K562 (cell line): ENCODE measurements at regions not wholly inside any gene's neighbourhood (a gene's known extent, or its start where the extent isn't known, plus 50 kb on each side); places are given as distances from the start of the nearest gene placed in this dataset.
A peak's percentile ranks its signal among the peaks of the same experiment; 100 is the strongest.

Source experiments
- ATAC-seq: fragments of 200-7000 bp; cut with Tn5 transposase; 3 replicates; pipeline ENCODE4 v1.9.1; 2020; ENCODE audit warnings: moderate library complexity
- BruUV-seq: library from RNA; stranded (reverse); fragments of 400-500 nt; replicated peaks from 2 replicates; lab custom pipeline; 2021; lab: Mats Ljungman, UMichigan
- CTCF ChIA-PET: fragments of 300-600 bp; formaldehyde crosslinking; extraction: SDS; loops from one replicate; lab custom pipeline; 2021; ENCODE audit warnings: low intra/inter-chr PET ratio; lab: Yijun Ruan, JAX
- POLR2A ChIA-PET: fragments of 300-600, 350-650 bp; sonication (Branson Sonifier 250); formaldehyde crosslinking; extraction: SDS; loops from one replicate; lab custom pipeline; 2021; ENCODE audit warnings: antibody characterized with exemption, inconsistent platforms; lab: Yijun Ruan, JAX
- DNase-seq, 4 experiments: peaks; one replicate each; pipeline versions ENCODE4 v3.0.0 to v3.0.0-alpha.2; 2011 to 2018; ENCODE audit warnings: low spot score in 3 of 4, mixed read lengths in 3 of 4; ENCODE audit errors: extremely low read depth in 1 of 4
- FAIRE-seq: peaks from 2 replicates; lab custom pipeline; 2011; peaks lifted over from hg19 to GRCh38; lab: Jason Lieb, UNC
- H2AFZ ChIP-seq: 2 replicates; pipeline ENCODE4 v1.6.0; 2011; ENCODE audit warnings: low read depth, low read length, control low read depth, inconsistent platforms
- H3K27ac ChIP-seq: fragments of 200-600 bp; 3 replicates; pipeline ENCODE4 v1.8.0; 2011; ENCODE audit warnings: low read depth, mild to moderate bottlenecking, control low read depth, inconsistent platforms, low read length, moderate library complexity, mixed read lengths; ENCODE audit errors: extremely low read depth
- H3K27me3 ChIP-seq, 2 experiments: fragments of 300-600 bp in 1 of 2; 2 replicates in 1 of 2; 3 replicates in 1 of 2; pipeline versions ENCODE4 v1.6.0 to v1.8.0; 2011; ENCODE audit warnings: inconsistent platforms in 2 of 2, low read length in 2 of 2, mild to moderate bottlenecking in 1 of 2, mixed read lengths in 1 of 2, moderate library complexity in 1 of 2; ENCODE audit not compliant: control insufficient read depth in 2 of 2, insufficient read depth in 2 of 2
- H3K36me3 ChIP-seq: fragments of 300-600 bp; 3 replicates; pipeline ENCODE4 v1.8.0; 2011; ENCODE audit warnings: mild to moderate bottlenecking, low read length, inconsistent platforms; ENCODE audit not compliant: control insufficient read depth, insufficient read depth
- H3K4me1 ChIP-seq, 2 experiments: fragments of 200-600 bp in 1 of 2; replicated peaks in 1 of 2; 2 replicates in 1 of 2; 3 replicates in 1 of 2; pipeline versions ENCODE4 v1.5.1 to v1.8.0; 2011; ENCODE audit warnings: inconsistent platforms in 2 of 2, low read length in 2 of 2, mild to moderate bottlenecking in 1 of 2, mixed read lengths in 1 of 2, moderate library complexity in 1 of 2; ENCODE audit not compliant: control insufficient read depth in 2 of 2, insufficient read depth in 2 of 2
- H3K4me2 ChIP-seq: 2 replicates; pipeline ENCODE4 v1.6.1; 2011; ENCODE audit warnings: low read length, control low read depth, inconsistent platforms, mixed read lengths; ENCODE audit not compliant: insufficient read depth
- H3K4me3 ChIP-seq: fragments of 200-600 bp; sonication (generic), shearing (Covaris generic); 2 replicates; pipeline ENCODE4 v1.5.1; 2016; ENCODE audit warnings: control low read depth, inconsistent platforms
- H3K79me2 ChIP-seq: fragments of 200-600 bp; 3 replicates; pipeline ENCODE4 v1.8.0; 2011; ENCODE audit warnings: low read length, inconsistent platforms; ENCODE audit not compliant: control insufficient read depth, insufficient read depth
- H3K9ac ChIP-seq, 2 experiments: 2 replicates each; pipeline versions ENCODE4 v1.6.0 to v1.6.1; 2011; ENCODE audit warnings: low read depth in 2 of 2, low read length in 2 of 2, control low read depth in 1 of 2, inconsistent platforms in 1 of 2, mild to moderate bottlenecking in 1 of 2, mixed read lengths in 1 of 2; ENCODE audit not compliant: insufficient read depth in 1 of 2
- H3K9me1 ChIP-seq: one replicate; pipeline ENCODE4 v1.6.0; 2011; ENCODE audit warnings: inconsistent platforms, mild to moderate bottlenecking, low read length, moderate library complexity; ENCODE audit not compliant: control insufficient read depth, insufficient read depth
- H3K9me3 ChIP-seq: replicated peaks from 2 replicates; pipeline ENCODE4 v1.5.1; 2011; ENCODE audit warnings: low read depth, low read length, inconsistent platforms; ENCODE audit not compliant: control insufficient read depth, insufficient read depth
- H4K20me1 ChIP-seq: replicated peaks from 2 replicates; pipeline ENCODE4 v1.6.1; 2011; ENCODE audit warnings: low read length, inconsistent platforms, mixed read lengths; ENCODE audit not compliant: control insufficient read depth, insufficient read depth
- CHCHD3 ChIP-seq: fragments of 250-450 bp; sonication (Bioruptor Pico); IDR thresholded peaks from 2 replicates; pipeline ENCODE4 v2.1.2; 2022; ENCODE audit warnings: mild to moderate bottlenecking
- CREB3 ChIP-seq: fragments of 450-650 bp; conservative IDR thresholded peaks from 2 replicates; pipeline ENCODE4 v1.6.1; 2016; ENCODE audit warnings: missing genetic modification characterization, low read depth, mild to moderate bottlenecking, missing compliant biosample characterization, moderate library complexity
- DPF2 ChIP-seq: fragments of 450-650 bp; IDR thresholded peaks from 2 replicates; pipeline ENCODE4 v1.6.1; 2016
- HES1 ChIP-seq: fragments of 450-650 bp; IDR thresholded peaks from 2 replicates; pipeline ENCODE4 v1.6.1; 2016; ENCODE audit warnings: low read depth, mild to moderate bottlenecking, moderate library complexity
- ID3 ChIP-seq, 2 experiments: fragments of 250-450 bp in 1 of 2; fragments of 450-650 bp in 1 of 2; sonication (Bioruptor Pico) in 1 of 2; IDR thresholded peaks; 2 replicates each; pipeline versions ENCODE4 v1.6.1 to v1.8.0; 2016 to 2021; ENCODE audit warnings: mild to moderate bottlenecking in 2 of 2, moderate library complexity in 2 of 2, missing compliant biosample characterization in 1 of 2, missing genetic modification characterization in 1 of 2
- KDM5B ChIP-seq: fragments of 200-600 bp; sonication (generic); IDR thresholded peaks from 2 replicates; pipeline ENCODE4 v1.6.1; 2012; ENCODE audit warnings: low read depth, mild to moderate bottlenecking, moderate library complexity, low read length, control low read depth, inconsistent platforms; ENCODE audit not compliant: insufficient replicate concordance
- NFIC ChIP-seq: fragments of 450-650 bp; IDR thresholded peaks from 2 replicates; pipeline ENCODE4 v1.6.1; 2017; ENCODE audit warnings: mild to moderate bottlenecking, inconsistent platforms
- POLR2G ChIP-seq: fragments of 200-400 bp; formaldehyde crosslinking; IDR thresholded peaks from 2 replicates; pipeline ENCODE4 v1.6.1; 2017; ENCODE audit warnings: low read depth, mild to moderate bottlenecking, antibody characterized with exemption, low read length, moderate library complexity
- ZNF184 ChIP-seq: sonication (generic); formaldehyde crosslinking; IDR thresholded peaks from 2 replicates; pipeline ENCODE4 v1.5.0; 2020; ENCODE audit warnings: missing genetic modification reagents
- ZNF76 ChIP-seq: fragments of 250-450 bp; sonication (Bioruptor Pico); IDR thresholded peaks from 2 replicates; pipeline ENCODE4 v1.4.0; 2020; ENCODE audit warnings: mild to moderate bottlenecking, moderate library complexity, borderline replicate concordance
- ZSCAN29 ChIP-seq: fragments of 450-650 bp; IDR thresholded peaks from 2 replicates; pipeline ENCODE4 v1.6.1; 2017
- WGBS: fragments of 100-300 bp; shearing (Covaris generic); methylation state at CpG from one replicate; pipeline ENCODE4 v1.1.6; 2016; ENCODE audit warnings: low coverage, mixed read lengths; ENCODE audit not compliant: insufficient coverage; ENCODE audit errors: missing lambda C conversion rate; 5-methylcytosine and 5-hydroxymethylcytosine counted together
- in situ Hi-C: fragments of 300-500 bp; cut with MboI; formaldehyde crosslinking; loops from 4 replicates; pipeline ENCODE4 v1.15.0; 2018; ENCODE audit warnings: inconsistent platforms, mixed read lengths
- intact Hi-C: fragments of 100-400 bp; cut with micrococcal nuclease; formaldehyde crosslinking; loops from 2 replicates; pipeline ENCODE4 v1.14.2; 2022
- TF ChIP-seq, protein P1 (sequence below): fragments of 250-450 bp; sonication (Bioruptor Pico); IDR thresholded peaks from 2 replicates; pipeline ENCODE4 v1.9.0; 2021; ENCODE audit warnings: mild to moderate bottlenecking
- TF ChIP-seq, protein P2 (sequence below), 2 experiments: IDR thresholded peaks in 1 of 2; conservative IDR thresholded peaks in 1 of 2; 2 replicates each; pipeline ENCODE4 v1.6.1; 2016; ENCODE audit warnings: low read depth in 2 of 2, mild to moderate bottlenecking in 1 of 2, missing compliant biosample characterization in 1 of 2, missing genetic modification characterization in 1 of 2, moderate library complexity in 1 of 2

DNA sequence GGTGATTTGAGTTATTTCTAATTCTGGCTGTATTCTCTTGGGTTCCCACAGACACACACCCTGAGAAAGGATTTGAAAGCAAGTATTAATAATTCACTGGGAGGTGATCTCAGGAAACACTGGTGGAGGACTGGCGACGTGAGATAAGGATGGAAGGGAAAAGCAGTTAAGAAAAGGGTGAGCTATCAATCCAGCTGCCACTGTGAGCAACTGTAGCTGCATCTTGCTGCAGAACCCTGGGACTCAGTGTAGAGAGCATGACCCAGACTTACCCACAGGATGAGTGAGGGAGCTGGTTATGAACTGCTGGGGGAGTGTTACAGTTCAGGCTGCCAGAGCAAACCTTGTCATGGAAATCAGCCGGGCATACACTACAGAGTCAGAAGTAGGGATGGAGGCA is 71.9 kb downstream of the RESF1 start (continued):
- TF ChIP-seq, protein P1, sequence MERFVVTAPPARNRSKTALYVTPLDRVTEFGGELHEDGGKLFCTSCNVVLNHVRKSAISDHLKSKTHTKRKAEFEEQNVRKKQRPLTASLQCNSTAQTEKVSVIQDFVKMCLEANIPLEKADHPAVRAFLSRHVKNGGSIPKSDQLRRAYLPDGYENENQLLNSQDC = no peak
- TF ChIP-seq DPF2 = peak; percentile 97

DNA sequence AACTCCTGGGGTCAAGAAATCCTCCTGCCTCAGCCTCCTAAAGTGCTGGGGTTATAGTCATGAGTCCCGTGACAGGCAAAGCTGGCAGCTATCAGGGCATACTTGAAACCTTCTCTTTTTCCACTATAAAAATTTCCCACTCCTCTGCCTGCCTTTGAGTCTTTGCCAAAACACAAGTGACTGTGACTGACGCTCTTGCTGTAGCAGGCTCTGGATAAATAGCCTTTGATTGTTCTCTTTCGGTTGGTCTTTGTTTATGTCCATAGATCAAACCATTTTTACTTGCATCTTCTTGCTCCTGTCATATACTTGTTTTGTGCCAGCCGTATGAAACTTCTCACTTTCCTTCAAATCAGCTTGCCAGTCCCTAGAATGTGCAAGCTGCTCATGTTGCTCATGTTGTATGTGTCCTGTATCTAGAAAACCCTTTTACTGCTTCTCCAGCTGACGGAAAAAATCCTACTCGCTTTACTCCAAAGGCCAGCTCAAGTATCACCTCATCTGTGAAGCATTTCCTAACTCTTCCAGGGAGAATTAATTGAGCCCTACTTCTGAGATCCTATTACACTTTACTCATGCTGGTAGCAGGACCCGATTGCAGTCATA is 73.1 kb downstream of the RESF1 start:
- FAIRE-seq = no peak
- TF ChIP-seq HES1 (no peak), ZNF184 (no peak), KDM5B (no peak), POLR2G (no peak), CHCHD3 (CRISPR knock-in tag) (no peak), ID3 (CRISPR knock-in tag; IDR thresholded peaks at IDR 0.05) (no peak), ID3 (tag; IDR thresholded peaks at IDR 0.05) (no peak), ZNF76 (CRISPR knock-in tag) (no peak), ZSCAN29 (no peak), NFIC (peak; percentile 6; the same call in 1 of the 2 replicates), CREB3 (tag) (no peak)
- TF ChIP-seq, protein P2, sequence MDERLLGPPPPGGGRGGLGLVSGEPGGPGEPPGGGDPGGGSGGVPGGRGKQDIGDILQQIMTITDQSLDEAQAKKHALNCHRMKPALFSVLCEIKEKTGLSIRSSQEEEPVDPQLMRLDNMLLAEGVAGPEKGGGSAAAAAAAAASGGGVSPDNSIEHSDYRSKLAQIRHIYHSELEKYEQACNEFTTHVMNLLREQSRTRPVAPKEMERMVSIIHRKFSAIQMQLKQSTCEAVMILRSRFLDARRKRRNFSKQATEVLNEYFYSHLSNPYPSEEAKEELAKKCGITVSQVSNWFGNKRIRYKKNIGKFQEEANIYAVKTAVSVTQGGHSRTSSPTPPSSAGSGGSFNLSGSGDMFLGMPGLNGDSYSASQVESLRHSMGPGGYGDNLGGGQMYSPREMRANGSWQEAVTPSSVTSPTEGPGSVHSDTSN (CRISPR knock-in tag; IDR thresholded peaks at IDR 0.05; ENCODE audit: low read depth) = no peak
- TF ChIP-seq, protein P2 (tag; conservative IDR thresholded peaks at IDR 0.05; ENCODE audit: low read depth) = 0 out of 2 replicates have a peak, but pooled peaks have one; percentile 8

More for the DNA sequence above, 73.1 kb downstream of the RESF1 start:
- intact Hi-C loops (no loop called here), in situ Hi-C loops (no loop called here)
- H3K27me3 ChIP-seq = no peaks in the 10 kb centered on the region
- H3K4me2 ChIP-seq = no peak overlapping the region
- no peaks in the 10 kb centered on the region for H4K20me1 ChIP-seq
- 46% methylated on average over 7 of the region's 7 CpGs for WGBS
- no peaks in the 10 kb centered on the region for H3K79me2 ChIP-seq
- DNase-seq = no peak
- peak overlapping the region; percentile 68; the same call in 2 of the 3 replicates for H3K27ac ChIP-seq
- H3K9me1 ChIP-seq = no peaks in the 10 kb centered on the region
- ChIA-PET CTCF (no interaction called here), POLR2A (interaction anchor here (0.5 to 1.5 kb wide), 7 partner anchors 8 to 709 kb away, joined by 3 to 5 read pairs (median 3); partner anchors contain the start of gene ETFBKMT)
- peak overlapping the region; percentile 77 for H2AFZ ChIP-seq
- H3K4me1 ChIP-seq = peaks cover 32 to 47% of the 10 kb centered on the region in 2 experiments
- no peaks in the 10 kb centered on the region for H3K36me3 ChIP-seq
- H3K9ac ChIP-seq = peak overlapping the region in 1 of 2 experiments; percentile 11; a peak in 2 of 4 replicates
- H3K9me3 ChIP-seq = no peaks in the 10 kb centered on the region
- ATAC-seq = no peak
- H3K4me3 ChIP-seq = no peak overlapping the region
- BruUV-seq = no TSS peak
